Left lung (tissue), 4 donors: ENCODE measurements at regions not wholly inside any gene's neighbourhood (a gene's known extent, or its start where the extent isn't known, plus 50 kb on each side); places are given as distances from the start of the nearest gene placed in this dataset.

Experiments
- ATAC-seq: fragments of 200-7000 bp; cut with Tn5 transposase; one replicate; pipeline ENCODE4 v1.9.1; 2020; ENCODE audit warnings: moderate library complexity
- DNase-seq, 4 donors: peaks; one replicate each; pipeline ENCODE4 v3.0.0-alpha.2; 2013 to 2020
- H3K27ac ChIP-seq, 2 donors: fragments of 200-600 bp; sonication (generic) in 1 of 2; one replicate each; pipeline versions ENCODE4 v1.5.0 to v1.8.0; 2020 to 2021
- H3K27me3 ChIP-seq, 2 donors: fragments of 200-600 bp; sonication (generic) in 1 of 2; one replicate each; pipeline versions ENCODE4 v1.5.0 to v1.8.0; 2020 to 2021
- H3K36me3 ChIP-seq, 2 donors: fragments of 200-600 bp; sonication (generic) in 1 of 2; one replicate each; pipeline versions ENCODE4 v1.5.0 to v1.8.0; 2020 to 2021
- H3K4me1 ChIP-seq, 2 donors: fragments of 200-600 bp; one replicate each; pipeline ENCODE4 v1.8.0; 2021
- H3K4me3 ChIP-seq, 2 donors: fragments of 200-600 bp; sonication (generic) in 1 of 2; one replicate each; pipeline versions ENCODE4 v1.5.0 to v1.8.0; 2020 to 2021; ENCODE audit warnings: mild to moderate bottlenecking in 1 of 2
- H3K9me3 ChIP-seq, 2 donors: fragments of 200-600 bp; sonication (generic) in 1 of 2; one replicate each; pipeline versions ENCODE4 v1.5.0 to v1.8.0; 2020 to 2021
- CTCF ChIP-seq, 2 donors: fragments of 200-600 bp; sonication (generic) in 1 of 2; IDR thresholded peaks; one replicate each; pipeline versions ENCODE4 v1.5.0 to v1.8.0; 2021; ENCODE audit warnings: antibody characterized with exemption in 2 of 2
- intact Hi-C, 2 donors: fragments of 100-400 bp; cut with DNase I; formaldehyde crosslinking; loops; one replicate each; pipeline versions ENCODE4 v1.11.2 to v1.14.2; 2022
- donor health status: DM: no; HTN: yes; CAD: no.
- donor health status: DM: no; HTN: no; CAD: no.

- Histone ChIP-seq H3K27ac (no peak overlapping the region), H3K4me3 (no peak overlapping the region), H3K36me3 (no peaks in the 10 kb centered on the region), H3K27me3 (no peaks in the 10 kb centered on the region), H3K9me3 (no peaks in the 10 kb centered on the region), H3K4me1 (no peaks in the 10 kb centered on the region)
- DNase-seq (peak in 2 of 4 donors; percentile 37 to 58), ATAC-seq (no peak)
- intact Hi-C loops = no loop called here
- TF ChIP-seq CTCF (IDR thresholded peaks at IDR 0.05) = no peak
Observed at GRCh38 chrX:8089141-8089540, 81.9 kb downstream of the VCX2 start.

- H3K4me1 ChIP-seq = no peaks in the 10 kb centered on the region
- no peak for TF ChIP-seq CTCF (IDR thresholded peaks at IDR 0.05)
- H3K36me3 ChIP-seq = no peaks in the 10 kb centered on the region
- no peak for ATAC-seq
- H3K9me3 ChIP-seq = no peaks in the 10 kb centered on the region
- peak in 1 of 4 donors; percentile 19 for DNase-seq
- intact Hi-C loops = no loop called here
- H3K4me3 ChIP-seq = no peak overlapping the region
- no peak overlapping the region for H3K27ac ChIP-seq
- no peaks in the 10 kb centered on the region for H3K27me3 ChIP-seq
Observed at GRCh38 chrX:8084006-8084405, 87.1 kb downstream of the VCX2 start.

- no peak for TF ChIP-seq CTCF (IDR thresholded peaks at IDR 0.05)
- no peaks in the 10 kb centered on the region for H3K36me3 ChIP-seq
- intact Hi-C loops = no loop called here
- ATAC-seq (no peak), DNase-seq (no peak)
- H3K27me3 ChIP-seq = no peaks in the 10 kb centered on the region
- H3K4me3 ChIP-seq = no peak overlapping the region
- no peak overlapping the region for H3K27ac ChIP-seq
- no peaks in the 10 kb centered on the region for H3K4me1 ChIP-seq
- H3K9me3 ChIP-seq = no peaks in the 10 kb centered on the region
Observed at GRCh38 chrX:8083286-8083685, 87.8 kb downstream of the VCX2 start.

- Histone ChIP-seq H3K36me3 (no peaks in the 10 kb centered on the region), H3K9me3 (no peaks in the 10 kb centered on the region), H3K4me3 (no peak overlapping the region), H3K4me1 (no peaks in the 10 kb centered on the region), H3K27ac (no peak overlapping the region), H3K27me3 (no peaks in the 10 kb centered on the region)
- ATAC-seq (no peak), DNase-seq (no peak)
- intact Hi-C loops = no loop called here
- no peak for TF ChIP-seq CTCF (IDR thresholded peaks at IDR 0.05)
Observed at GRCh38 chrX:8075636-8076035, 95.4 kb downstream of the VCX2 start.

GRCh38 chrX:8067754-8068462, 103.2 kb downstream of the VCX2 start:
- ATAC-seq (no peak), DNase-seq (no peak)
- Histone ChIP-seq H3K4me3 (no peak overlapping the region), H3K27me3 (no peaks in the 10 kb centered on the region), H3K27ac (no peak overlapping the region), H3K36me3 (no peaks in the 10 kb centered on the region), H3K9me3 (no peaks in the 10 kb centered on the region), H3K4me1 (no peaks in the 10 kb centered on the region)
- intact Hi-C loops = no loop called here
- no peak for TF ChIP-seq CTCF (IDR thresholded peaks at IDR 0.05)
